ENCODE measurements at regions not wholly inside any gene's neighbourhood (a gene's known extent, or its start where the extent isn't known, plus 50 kb on each side); places are given as distances from the start of the nearest gene placed in this dataset.

DNA sequence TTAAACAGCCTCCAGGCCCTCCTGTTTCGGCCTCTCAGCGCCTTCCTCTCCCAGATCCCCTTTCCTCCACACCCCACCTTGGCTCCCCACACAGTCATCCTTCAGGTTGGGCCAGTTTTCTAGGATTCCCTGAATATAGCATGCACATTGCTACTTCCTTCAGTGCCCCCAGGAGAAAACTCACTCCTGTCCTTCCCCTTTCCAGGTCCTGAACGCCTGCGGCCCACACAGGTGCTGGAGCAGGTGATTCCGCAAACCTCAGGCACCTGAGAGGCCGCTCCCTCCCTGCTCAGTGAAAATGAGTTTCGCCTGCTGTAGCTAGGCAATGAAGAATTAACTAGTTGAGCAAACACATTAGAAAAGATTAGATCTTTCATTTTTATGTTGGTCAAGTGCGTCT lies 185.0 kb downstream of the MED10 start:
- DNase-seq = no peak

GRCh38 chr5:6190838-6191237 lies 187.5 kb downstream of the MED10 start:
- DNase-seq = no peak

GRCh38 chr5:6188976-6189375 lies 189.4 kb downstream of the MED10 start:
- DNase-seq = no peak

GRCh38 chr5:6188344-6188743 lies 190.0 kb downstream of the MED10 start:
- DNase-seq = no peak

DNA sequence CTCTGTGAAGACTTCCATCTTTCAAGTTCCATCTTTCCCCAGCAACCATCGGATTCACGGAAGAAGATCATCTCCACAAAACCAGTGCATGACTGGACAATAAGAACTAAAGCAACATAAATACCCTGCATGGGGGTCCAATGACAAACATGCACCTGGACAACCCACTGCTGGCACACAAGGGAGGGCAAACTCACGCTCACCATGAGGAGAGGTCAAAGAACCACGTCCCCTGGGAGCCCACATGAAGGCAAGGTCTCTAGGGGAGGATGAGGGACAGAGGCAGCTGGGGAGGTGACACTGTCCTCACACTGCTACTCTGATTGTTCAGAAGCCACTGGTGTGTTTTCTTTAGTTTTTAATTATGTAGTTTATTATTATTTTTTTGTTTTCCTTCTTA lies 190.8 kb downstream of the MED10 start:
- DNase-seq = no peak

GRCh38 chr5:6185574-6185973 lies 192.8 kb downstream of the MED10 start:
- no peak for DNase-seq

DNA sequence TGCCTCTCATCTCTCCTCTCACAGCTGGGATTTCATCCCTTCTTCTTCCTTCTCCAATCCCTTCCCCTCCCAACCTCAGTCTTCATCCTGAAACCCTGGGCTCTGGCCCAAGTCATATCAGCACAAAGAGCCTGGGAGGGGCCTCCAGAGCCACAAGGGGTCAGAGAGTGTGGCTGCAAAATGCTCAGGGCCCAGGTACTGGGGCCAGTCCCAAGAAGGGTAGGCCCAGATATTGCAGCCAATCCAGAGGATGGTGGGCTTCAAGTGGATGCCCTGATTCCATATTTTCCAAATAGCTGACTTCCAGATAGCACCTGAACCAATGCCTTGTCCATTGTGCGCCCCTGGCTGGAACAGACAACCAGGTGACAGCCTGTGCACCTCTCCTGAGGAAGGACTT lies 193.9 kb downstream of the MED10 start:
- DNase-seq = no peak

- no peak for DNase-seq
Measured at GRCh38 chr5:6183391-6184390, 194.7 kb downstream of the MED10 start.

GRCh38 chr5:6182271-6182815 lies 196.0 kb downstream of the MED10 start:
- no peak for DNase-seq

DNA sequence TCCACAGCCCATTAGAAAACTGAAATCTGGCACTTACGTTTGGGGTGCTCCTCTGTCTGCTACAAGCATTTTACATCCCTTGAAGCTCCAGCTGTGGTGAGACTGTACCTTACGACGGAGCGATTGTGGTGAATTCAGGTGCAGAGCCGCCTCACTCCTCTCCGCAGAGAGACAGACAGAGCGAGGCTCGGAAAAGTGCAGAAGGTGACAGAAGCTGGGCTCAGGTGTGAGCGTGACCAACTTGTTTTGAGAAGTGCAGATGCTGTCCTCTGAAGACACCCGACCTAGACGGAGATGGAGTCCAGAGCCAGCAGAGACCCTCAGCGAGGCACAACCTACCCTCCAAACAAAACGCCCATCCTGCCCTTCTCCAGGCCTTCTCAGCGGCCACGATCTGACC lies 196.5 kb downstream of the MED10 start:
- no peak for DNase-seq

GRCh38 chr5:6181147-6181729 lies 197.1 kb downstream of the MED10 start:
- DNase-seq = no peak

DNA sequence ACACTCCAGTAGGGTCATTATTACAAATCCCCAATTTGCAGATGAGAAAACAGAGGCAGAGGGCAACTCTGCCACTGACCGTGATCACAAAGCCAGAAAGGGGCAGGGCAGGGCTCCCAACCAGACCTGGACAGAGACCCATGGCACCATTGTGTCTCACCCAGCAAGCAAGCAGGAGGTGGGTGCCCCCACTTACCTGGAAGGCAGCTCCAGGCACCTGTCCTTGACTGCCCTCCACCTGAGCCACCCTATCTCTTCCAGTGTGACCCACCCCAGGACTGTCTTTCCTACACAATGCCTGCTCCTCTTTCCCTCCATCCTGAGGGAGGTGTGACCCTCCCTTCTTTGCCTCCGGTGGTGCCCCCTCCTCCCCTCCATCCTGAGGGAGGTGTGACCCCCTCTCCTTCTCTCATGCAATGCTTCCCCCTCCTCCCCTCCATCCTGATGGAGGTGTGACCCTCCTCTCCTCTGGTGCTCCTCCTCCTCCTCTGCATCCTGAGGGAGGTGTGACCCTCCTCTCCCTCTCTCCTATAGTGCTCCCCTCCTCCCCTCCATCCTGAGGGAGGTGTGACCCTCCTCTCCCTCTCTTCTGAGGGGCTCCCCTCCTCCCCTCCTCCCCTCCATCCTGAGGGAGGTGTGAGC lies 198.0 kb downstream of the MED10 start:
- no peak for DNase-seq

GRCh38 chr5:6178846-6179532 lies 199.4 kb downstream of the MED10 start:
- DNase-seq = no peak

DNA sequence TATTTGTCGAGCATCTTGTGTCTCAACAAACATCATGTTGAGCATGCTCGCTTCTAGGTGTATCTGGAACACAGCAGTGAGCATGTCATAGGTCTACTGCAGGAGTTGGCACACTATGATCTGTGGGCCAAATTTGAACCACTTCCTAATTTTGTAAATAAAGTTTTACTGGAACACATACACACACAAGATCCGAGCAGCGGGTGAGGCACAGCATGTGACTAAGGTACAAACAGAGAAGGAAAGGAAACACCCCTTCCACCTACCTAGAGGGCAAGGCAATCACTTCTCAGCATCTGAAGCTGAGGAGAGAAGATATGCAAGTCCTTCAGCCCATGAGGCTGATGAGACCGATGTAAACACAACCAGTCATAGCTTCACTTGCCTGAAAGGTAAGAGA lies 200.4 kb downstream of the MED10 start:
- no peak for DNase-seq

DNA sequence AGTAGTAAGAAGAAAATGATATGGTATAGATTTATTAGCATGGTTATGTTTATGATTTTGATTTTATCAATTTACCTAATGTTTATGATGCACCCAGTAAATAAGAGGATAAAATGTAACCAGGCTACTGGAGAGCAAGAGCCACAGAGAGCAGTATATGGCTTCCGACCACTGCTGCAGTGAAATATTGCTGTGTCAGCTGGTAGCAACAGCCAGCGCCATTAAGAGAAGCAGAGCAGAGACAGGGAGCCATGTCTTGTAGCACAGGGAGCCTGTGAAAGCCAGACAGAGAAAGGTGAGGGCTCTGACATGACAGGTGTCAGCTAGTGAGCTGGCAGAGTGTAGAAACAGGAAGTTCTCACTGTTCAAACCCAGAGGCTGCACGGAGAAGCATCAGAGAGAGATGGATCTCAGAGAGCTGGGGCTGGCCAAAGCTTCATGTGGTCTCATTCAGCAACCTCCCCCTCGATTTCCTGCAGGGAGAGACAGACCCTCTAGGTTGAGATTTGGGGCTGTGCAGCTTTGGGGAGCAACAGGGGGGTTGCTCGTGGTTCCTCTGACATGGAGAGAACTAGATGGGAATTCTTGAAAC lies 202.1 kb downstream of the MED10 start:
- DNase-seq = no peak

GRCh38 chr5:6175172-6175854 lies 203.0 kb downstream of the MED10 start:
- no peak for DNase-seq

GRCh38 chr5:6169660-6170059 lies 208.7 kb downstream of the MED10 start:
- no peak for DNase-seq

- DNase-seq = no peak
Measured at GRCh38 chr5:6166698-6167394, 211.5 kb downstream of the MED10 start.

DNA sequence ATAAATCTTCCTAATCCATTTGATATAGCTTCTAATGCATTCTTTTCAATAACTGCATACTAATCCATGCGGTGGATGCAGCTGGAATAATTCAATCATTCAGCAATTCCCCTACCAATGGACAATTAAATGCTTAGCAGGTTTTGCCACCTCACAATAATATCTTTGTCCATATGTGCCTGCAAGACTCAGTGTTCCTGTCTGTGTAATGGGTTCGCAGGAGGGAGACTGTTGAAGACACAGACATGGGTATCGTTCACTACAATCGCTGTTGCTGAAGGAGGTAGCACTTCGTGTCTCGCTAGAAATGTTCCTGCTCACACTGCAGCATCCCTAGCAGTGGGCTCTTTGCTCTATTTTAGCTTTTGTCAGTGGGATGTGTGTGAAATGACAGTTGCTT lies 214.4 kb downstream of the MED10 start:
- no peak for DNase-seq

GRCh38 chr5:6162175-6162574 lies 216.2 kb downstream of the MED10 start:
- DNase-seq = no peak

- DNase-seq = no peak
Measured at GRCh38 chr5:6161257-6161656, 217.1 kb downstream of the MED10 start.
